Chondrocyte (in vitro differentiated cells): ENCODE measurements at regions not wholly inside any gene's neighbourhood (a gene's known extent, or its start where the extent isn't known, plus 50 kb on each side); places are given as distances from the start of the nearest gene placed in this dataset.

ENCODE experiments used
- DNase-seq: peaks from one replicate; pipeline ENCODE4 v3.0.0; 2021; ENCODE audit warnings: mixed read lengths, low spot score
- H3K27ac Mint-ChIP-seq: one replicate; pipeline ENCODE4 v1.8.0; 2021; ENCODE audit warnings: mild to moderate bottlenecking, moderate library complexity, mixed read lengths; ENCODE audit not compliant: unreplicated experiment
- H3K27me3 Mint-ChIP-seq: 2 replicates; pipeline ENCODE4 v1.8.0; 2021; ENCODE audit warnings: low read depth, mixed read lengths
- H3K36me3 Mint-ChIP-seq: 2 replicates; pipeline ENCODE4 v1.8.0; 2021; ENCODE audit warnings: low read depth, mixed read lengths
- H3K4me1 Mint-ChIP-seq: 2 replicates; pipeline ENCODE4 v1.8.0; 2021; ENCODE audit warnings: low read depth, mild to moderate bottlenecking, mixed read lengths
- H3K4me3 Mint-ChIP-seq: one replicate; pipeline ENCODE4 v1.8.0; 2021; ENCODE audit warnings: mild to moderate bottlenecking, moderate library complexity, mixed read lengths; ENCODE audit not compliant: unreplicated experiment
- H3K9me3 Mint-ChIP-seq: 2 replicates; pipeline ENCODE4 v1.8.0; 2021; ENCODE audit warnings: low read depth, mixed read lengths
- CTCF ChIP-seq: fragments of 200-600 bp; sonication (generic); IDR thresholded peaks from 2 replicates; pipeline ENCODE4 v1.5.0; 2021; ENCODE audit warnings: antibody characterized with exemption, mild to moderate bottlenecking, moderate library complexity

DNA sequence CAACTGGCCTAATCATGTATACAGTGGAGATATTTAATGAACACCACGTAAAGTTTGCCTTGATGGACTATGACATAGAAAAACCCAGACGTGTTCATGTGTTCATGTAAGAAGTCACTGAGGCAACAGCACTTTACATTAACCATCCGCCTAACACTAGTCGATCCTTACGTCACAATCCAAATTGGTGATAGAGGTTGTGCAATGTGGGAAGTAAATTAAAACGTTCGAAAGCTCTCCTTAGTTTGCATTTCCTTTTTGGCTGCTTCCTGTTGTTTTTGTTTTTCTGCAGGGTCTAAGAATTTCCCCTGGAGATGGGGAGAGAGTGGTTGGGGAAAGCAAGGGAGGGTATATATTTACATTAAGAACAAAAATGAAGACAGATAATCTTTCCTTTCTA is 587.5 kb upstream of the ADGRL2 start:
- Mint-ChIP-seq H3K27me3 (no peaks in the 10 kb centered on the region), H3K27ac (no peak overlapping the region), H3K36me3 (no peaks in the 10 kb centered on the region), H3K9me3 (no peaks in the 10 kb centered on the region), H3K4me3 (no peak overlapping the region), H3K4me1 (no peaks in the 10 kb centered on the region)
- no peak for DNase-seq
- TF ChIP-seq CTCF = no peak

- Mint-ChIP-seq H3K4me1 (no peaks in the 10 kb centered on the region), H3K9me3 (no peaks in the 10 kb centered on the region), H3K4me3 (no peak overlapping the region), H3K27ac (no peak overlapping the region), H3K27me3 (no peaks in the 10 kb centered on the region), H3K36me3 (no peaks in the 10 kb centered on the region)
- no peak for TF ChIP-seq CTCF
- DNase-seq = no peak
These were observed 591.3 kb upstream of the ADGRL2 start for GRCh38 chr1:81209461-81209860.

- no peaks in the 10 kb centered on the region for H3K4me1 Mint-ChIP-seq
- no peaks in the 10 kb centered on the region for H3K27me3 Mint-ChIP-seq
- no peaks in the 10 kb centered on the region for H3K36me3 Mint-ChIP-seq
- H3K4me3 Mint-ChIP-seq = no peak overlapping the region
- H3K9me3 Mint-ChIP-seq = no peaks in the 10 kb centered on the region
- TF ChIP-seq CTCF = no peak
- DNase-seq = no peak
- no peak overlapping the region for H3K27ac Mint-ChIP-seq
These were observed 592.3 kb upstream of the ADGRL2 start for GRCh38 chr1:81208441-81208840.

DNA sequence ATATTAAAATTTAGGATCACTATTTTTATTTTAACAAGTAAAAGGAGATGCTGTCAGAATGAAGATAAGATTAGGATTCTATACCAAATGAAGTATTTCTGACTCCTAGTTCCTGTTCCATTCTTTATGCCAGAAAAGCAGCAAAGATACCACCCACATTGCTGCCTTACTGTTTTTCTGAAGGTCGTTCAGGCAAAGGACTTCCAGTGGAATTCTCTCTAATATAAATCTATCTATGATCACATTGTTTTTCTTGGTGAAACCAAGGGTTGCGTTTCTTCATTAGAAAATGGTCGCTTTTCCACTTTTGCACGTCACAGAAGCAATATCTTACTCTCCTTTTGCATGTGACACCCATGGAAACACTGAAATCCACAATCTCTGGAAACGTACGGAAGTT is 594.8 kb upstream of the ADGRL2 start:
- Mint-ChIP-seq H3K4me1 (no peaks in the 10 kb centered on the region), H3K9me3 (no peaks in the 10 kb centered on the region), H3K27ac (no peak overlapping the region), H3K36me3 (no peaks in the 10 kb centered on the region), H3K4me3 (no peak overlapping the region), H3K27me3 (no peaks in the 10 kb centered on the region)
- TF ChIP-seq CTCF = no peak
- DNase-seq = no peak

DNA sequence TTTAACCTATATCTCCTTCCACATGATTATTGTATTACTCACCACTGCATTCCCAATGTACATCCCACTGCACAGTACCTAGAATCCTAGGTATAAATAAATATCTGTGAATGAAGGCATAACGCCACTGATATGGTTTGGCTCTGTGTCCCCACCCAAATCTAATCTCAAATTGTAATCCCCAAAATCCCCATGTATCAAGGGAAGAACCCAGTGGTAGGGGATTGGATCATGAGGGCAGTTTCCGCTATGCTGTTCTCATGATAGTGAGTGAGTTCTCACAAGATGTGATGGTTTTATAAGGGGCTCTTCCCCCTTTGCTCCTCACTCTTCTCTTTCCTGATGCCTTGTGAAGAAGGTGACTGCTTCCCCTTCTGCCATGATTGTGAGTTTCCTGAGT is 599.0 kb upstream of the ADGRL2 start:
- no peak for DNase-seq
- TF ChIP-seq CTCF = no peak
- no peak overlapping the region for H3K4me3 Mint-ChIP-seq
- H3K4me1 Mint-ChIP-seq = no peaks in the 10 kb centered on the region
- no peaks in the 10 kb centered on the region for H3K27me3 Mint-ChIP-seq
- H3K9me3 Mint-ChIP-seq = no peaks in the 10 kb centered on the region
- no peak overlapping the region for H3K27ac Mint-ChIP-seq
- H3K36me3 Mint-ChIP-seq = no peaks in the 10 kb centered on the region
